ENCODE measurements at regions not wholly inside any gene's neighbourhood (a gene's known extent, or its start where the extent isn't known, plus 50 kb on each side); places are given as distances from the start of the nearest gene placed in this dataset.

DNA sequence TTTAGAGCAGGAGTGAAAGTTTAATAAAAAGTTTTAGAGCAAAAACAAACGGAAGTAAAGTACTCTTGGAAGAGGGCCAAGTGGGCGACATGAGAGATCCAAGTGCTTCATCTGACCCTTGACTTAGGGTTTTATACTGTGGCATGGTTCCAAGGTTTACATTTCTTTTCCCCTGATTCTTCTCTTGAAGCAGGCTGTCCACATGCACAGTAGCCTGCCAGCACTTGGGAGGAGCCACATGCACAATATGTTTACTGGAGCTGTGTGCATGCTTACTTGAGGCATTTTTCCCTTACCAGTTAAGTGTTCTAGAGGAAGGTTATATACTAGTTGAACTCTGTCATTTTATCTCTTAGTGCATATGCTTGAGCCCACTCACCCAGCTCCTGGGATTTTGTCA is 295.6 kb downstream of the TBC1D4 start:
- Histone ChIP-seq H3K27ac (ENCODE audit: extremely low read depth, low read depth, low read length) (no peak overlapping the region), H3K9ac (ENCODE audit: insufficient read depth in 1 of 2, low read depth in 2 of 2, low read length in 2 of 2) (no peak overlapping the region), H3K9me3 (replicated peaks; ENCODE audit: control insufficient read depth, insufficient read depth, low read depth, low read length) (no peaks in the 10 kb centered on the region), H3K4me3 (no peak overlapping the region), H4K20me1 (replicated peaks; ENCODE audit: control insufficient read depth, insufficient read depth, low read length) (no peaks in the 10 kb centered on the region), H3K9me1 (ENCODE audit: control insufficient read depth, insufficient read depth, low read length) (no peaks in the 10 kb centered on the region), H3K79me2 (ENCODE audit: control insufficient read depth, insufficient read depth, low read length) (no peaks in the 10 kb centered on the region), H3K36me3 (ENCODE audit: control insufficient read depth, insufficient read depth, low read length) (no peaks in the 10 kb centered on the region), H3K27me3 (ENCODE audit: control insufficient read depth in 2 of 2, insufficient read depth in 2 of 2, low read length in 2 of 2) (no peaks in the 10 kb centered on the region), H3K4me2 (ENCODE audit: insufficient read depth, low read length) (no peak overlapping the region), H2AFZ (ENCODE audit: low read depth, low read length) (no peak overlapping the region), H3K4me1 (replicated peaks in 1 of 2; ENCODE audit: control insufficient read depth in 2 of 2, insufficient read depth in 2 of 2, low read length in 2 of 2) (no peaks in the 10 kb centered on the region)
- CTCF ChIA-PET (ENCODE audit: low intra/inter-chr PET ratio) = no interaction called here
- 0% methylated on average over 2 of the region's 2 CpGs for WGBS (ENCODE audit: insufficient coverage, low coverage, missing lambda C conversion rate)
- POLR2A ChIA-PET = no interaction called here
- no peak for ATAC-seq
- TF ChIP-seq, protein P1, sequence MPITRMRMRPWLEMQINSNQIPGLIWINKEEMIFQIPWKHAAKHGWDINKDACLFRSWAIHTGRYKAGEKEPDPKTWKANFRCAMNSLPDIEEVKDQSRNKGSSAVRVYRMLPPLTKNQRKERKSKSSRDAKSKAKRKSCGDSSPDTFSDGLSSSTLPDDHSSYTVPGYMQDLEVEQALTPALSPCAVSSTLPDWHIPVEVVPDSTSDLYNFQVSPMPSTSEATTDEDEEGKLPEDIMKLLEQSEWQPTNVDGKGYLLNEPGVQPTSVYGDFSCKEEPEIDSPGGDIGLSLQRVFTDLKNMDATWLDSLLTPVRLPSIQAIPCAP (CRISPR knock-in tag; IDR thresholded peaks at IDR 0.05; ENCODE audit: borderline replicate concordance) = no peak
- no peak for TF ChIP-seq JUND (IDR thresholded peaks at IDR 0.05; ENCODE audit: borderline replicate concordance, low read depth, low read length)
- TF ChIP-seq JUND (tag; IDR thresholded peaks at IDR 0.05; ENCODE audit: borderline replicate concordance, low read depth, low read length) = no peak
- no peak for TF ChIP-seq E2F3 (CRISPR knock-in tag; IDR thresholded peaks at IDR 0.05)
- TF ChIP-seq, protein P2, sequence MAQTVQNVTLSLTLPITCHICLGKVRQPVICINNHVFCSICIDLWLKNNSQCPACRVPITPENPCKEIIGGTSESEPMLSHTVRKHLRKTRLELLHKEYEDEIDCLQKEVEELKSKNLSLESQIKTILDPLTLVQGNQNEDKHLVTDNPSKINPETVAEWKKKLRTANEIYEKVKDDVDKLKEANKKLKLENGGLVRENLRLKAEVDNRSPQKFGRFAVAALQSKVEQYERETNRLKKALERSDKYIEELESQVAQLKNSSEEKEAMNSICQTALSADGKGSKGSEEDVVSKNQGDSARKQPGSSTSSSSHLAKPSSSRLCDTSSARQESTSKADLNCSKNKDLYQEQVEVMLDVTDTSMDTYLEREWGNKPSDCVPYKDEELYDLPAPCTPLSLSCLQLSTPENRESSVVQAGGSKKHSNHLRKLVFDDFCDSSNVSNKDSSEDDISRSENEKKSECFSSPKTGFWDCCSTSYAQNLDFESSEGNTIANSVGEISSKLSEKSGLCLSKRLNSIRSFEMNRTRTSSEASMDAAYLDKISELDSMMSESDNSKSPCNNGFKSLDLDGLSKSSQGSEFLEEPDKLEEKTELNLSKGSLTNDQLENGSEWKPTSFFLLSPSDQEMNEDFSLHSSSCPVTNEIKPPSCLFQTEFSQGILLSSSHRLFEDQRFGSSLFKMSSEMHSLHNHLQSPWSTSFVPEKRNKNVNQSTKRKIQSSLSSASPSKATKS (CRISPR knock-in tag; IDR thresholded peaks at IDR 0.05) = no peak
- no peak for TF ChIP-seq SIN3B (IDR thresholded peaks at IDR 0.05; ENCODE audit: low read depth)
- no peak for TF ChIP-seq RBM15 (IDR thresholded peaks at IDR 0.05; ENCODE audit: insufficient read depth, low read length)
- intact Hi-C loops (cut with micrococcal nuclease) = no loop called here
- DNase-seq (ENCODE audit: extremely low read depth in 1 of 4, low spot score in 3 of 4) = no peak
- no TSS peak for BruUV-seq (replicated peaks)
- in situ Hi-C loops (cut with MboI) = no loop called here
- no peak for FAIRE-seq

Data from K562 (cell line).